ENCODE measurements at regions not wholly inside any gene's neighbourhood (a gene's known extent, or its start where the extent isn't known, plus 50 kb on each side); places are given as distances from the start of the nearest gene placed in this dataset.

- no peak overlapping the region for H3K4me3 ChIP-seq (ENCODE audit: low read depth, low read length)
- TF ChIP-seq, protein P1, sequence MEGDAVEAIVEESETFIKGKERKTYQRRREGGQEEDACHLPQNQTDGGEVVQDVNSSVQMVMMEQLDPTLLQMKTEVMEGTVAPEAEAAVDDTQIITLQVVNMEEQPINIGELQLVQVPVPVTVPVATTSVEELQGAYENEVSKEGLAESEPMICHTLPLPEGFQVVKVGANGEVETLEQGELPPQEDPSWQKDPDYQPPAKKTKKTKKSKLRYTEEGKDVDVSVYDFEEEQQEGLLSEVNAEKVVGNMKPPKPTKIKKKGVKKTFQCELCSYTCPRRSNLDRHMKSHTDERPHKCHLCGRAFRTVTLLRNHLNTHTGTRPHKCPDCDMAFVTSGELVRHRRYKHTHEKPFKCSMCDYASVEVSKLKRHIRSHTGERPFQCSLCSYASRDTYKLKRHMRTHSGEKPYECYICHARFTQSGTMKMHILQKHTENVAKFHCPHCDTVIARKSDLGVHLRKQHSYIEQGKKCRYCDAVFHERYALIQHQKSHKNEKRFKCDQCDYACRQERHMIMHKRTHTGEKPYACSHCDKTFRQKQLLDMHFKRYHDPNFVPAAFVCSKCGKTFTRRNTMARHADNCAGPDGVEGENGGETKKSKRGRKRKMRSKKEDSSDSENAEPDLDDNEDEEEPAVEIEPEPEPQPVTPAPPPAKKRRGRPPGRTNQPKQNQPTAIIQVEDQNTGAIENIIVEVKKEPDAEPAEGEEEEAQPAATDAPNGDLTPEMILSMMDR (conservative IDR thresholded peaks at IDR 0.05; ENCODE audit: low read depth, low read length): no peak
- DNase-seq (ENCODE audit: low read depth): no peak
Measured at GRCh38 chr7:25722856-25723255, 429.1 kb upstream of the NFE2L3 start.

GRCh38 chr7:25725451-25725850 lies 426.5 kb upstream of the NFE2L3 start:
- TF ChIP-seq, protein P1 (conservative IDR thresholded peaks at IDR 0.05; ENCODE audit: low read depth, low read length): no peak
- no peak overlapping the region for H3K4me3 ChIP-seq (ENCODE audit: low read depth, low read length)
- peak; percentile 75 for DNase-seq (ENCODE audit: low read depth)

DNA sequence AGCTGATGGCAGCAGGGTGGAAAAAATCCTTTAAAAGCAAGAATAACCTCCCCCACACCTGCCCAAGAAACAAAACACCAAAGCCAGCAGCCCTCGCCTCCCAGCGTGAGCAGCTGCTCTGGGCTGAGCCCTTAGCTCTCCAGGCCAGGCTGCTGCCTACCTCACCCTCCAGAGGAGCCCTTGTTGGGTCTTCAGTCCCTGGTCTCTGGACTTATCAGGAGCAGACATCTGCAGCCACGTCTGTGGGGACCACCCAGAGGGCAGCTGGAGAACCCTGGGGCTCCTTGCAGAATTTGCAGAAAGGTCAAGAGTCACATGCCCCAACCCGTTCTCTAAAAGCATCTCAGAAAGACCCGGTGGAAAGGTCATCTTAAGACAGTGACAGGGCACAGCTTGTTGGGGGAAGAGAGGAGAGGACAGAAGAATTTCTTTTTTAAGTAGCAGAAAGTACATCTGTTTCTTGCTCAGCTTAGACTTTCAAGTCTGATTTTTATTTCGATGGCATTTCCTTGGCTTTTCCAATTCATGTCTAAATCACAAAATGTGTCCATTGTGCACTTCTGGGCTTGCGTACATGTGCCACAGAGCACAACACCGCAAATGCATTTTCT lies 425.7 kb upstream of the NFE2L3 start:
- no peak for DNase-seq (ENCODE audit: low read depth)
- no peak overlapping the region for H3K4me3 ChIP-seq (ENCODE audit: low read depth, low read length)
- TF ChIP-seq, protein P1 (conservative IDR thresholded peaks at IDR 0.05; ENCODE audit: low read depth, low read length): no peak

- peak; percentile 57 for DNase-seq (ENCODE audit: low read depth)
- TF ChIP-seq, protein P1 (conservative IDR thresholded peaks at IDR 0.05; ENCODE audit: low read depth, low read length): no peak
Measured at GRCh38 chr7:25726781-25727311, 425.2 kb upstream of the NFE2L3 start.

DNA sequence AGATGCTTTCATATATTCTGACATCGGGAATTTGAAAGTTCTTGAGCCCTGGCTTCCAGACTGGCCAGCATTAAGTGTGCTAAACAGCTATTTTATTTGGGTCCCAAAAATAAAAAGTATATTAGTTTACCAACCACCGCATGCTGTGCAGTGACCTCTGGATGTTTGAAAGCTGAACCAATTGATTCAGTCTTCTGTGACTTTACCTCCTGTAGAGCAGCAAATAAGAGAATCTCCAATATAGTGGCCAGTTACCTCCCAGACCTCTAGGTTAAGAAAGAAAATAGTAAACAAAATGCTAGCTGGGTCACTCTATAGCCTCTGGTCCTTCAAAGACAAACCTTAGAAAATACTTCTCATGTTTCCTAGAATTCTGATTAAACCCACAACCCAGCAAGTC lies 424.6 kb upstream of the NFE2L3 start:
- peak; percentile 31 for DNase-seq (ENCODE audit: low read depth)

More at GRCh38 chr7:25726781-25727311, 425.2 kb upstream of the NFE2L3 start:
- H3K4me3 ChIP-seq (ENCODE audit: low read depth, low read length): no peak overlapping the region

DNA sequence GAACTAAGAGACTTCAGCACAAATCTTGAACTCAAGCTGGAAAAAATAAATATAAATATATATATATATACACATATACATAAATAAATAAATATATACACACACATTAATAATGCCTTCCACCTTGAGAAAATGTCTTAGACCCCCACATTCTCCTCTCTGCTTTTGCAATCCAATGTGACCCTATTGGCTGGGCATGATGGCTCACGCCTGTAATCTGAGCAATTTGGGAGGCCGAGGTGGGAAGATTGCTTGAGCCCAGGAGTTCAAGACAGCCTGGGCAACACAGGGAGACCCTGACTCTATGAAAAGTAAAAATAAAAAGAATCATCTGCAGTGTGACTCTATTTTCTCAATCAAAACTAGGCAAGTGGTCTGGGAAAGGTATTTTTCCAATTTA lies 424.1 kb upstream of the NFE2L3 start:
- TF ChIP-seq, protein P1 (conservative IDR thresholded peaks at IDR 0.05; ENCODE audit: low read depth, low read length): no peak
- no peak overlapping the region for H3K4me3 ChIP-seq (ENCODE audit: low read depth, low read length)

More for the DNA sequence above, 424.6 kb upstream of the NFE2L3 start:
- no peak overlapping the region for H3K4me3 ChIP-seq (ENCODE audit: low read depth, low read length)
- TF ChIP-seq, protein P1 (conservative IDR thresholded peaks at IDR 0.05; ENCODE audit: low read depth, low read length): no peak

More for the DNA sequence above, 424.1 kb upstream of the NFE2L3 start:
- no peak for DNase-seq (ENCODE audit: low read depth)

Measured in choroid plexus epithelial cell (primary cell).